Stimulated activated CD8-positive, alpha-beta memory T cell treated with anti-CD3 and anti-CD28 coated beads, Interleukin-15, amount 100 ng/mL, for 1 hour (primary cell): ENCODE measurements at regions not wholly inside any gene's neighbourhood (a gene's known extent, or its start where the extent isn't known, plus 50 kb on each side); places are given as distances from the start of the nearest gene placed in this dataset.

Source experiments
- DNase-seq: peaks from one replicate; pipeline ENCODE4 v3.0.0-alpha.2; 2020; ENCODE audit warnings: low read depth

DNA sequence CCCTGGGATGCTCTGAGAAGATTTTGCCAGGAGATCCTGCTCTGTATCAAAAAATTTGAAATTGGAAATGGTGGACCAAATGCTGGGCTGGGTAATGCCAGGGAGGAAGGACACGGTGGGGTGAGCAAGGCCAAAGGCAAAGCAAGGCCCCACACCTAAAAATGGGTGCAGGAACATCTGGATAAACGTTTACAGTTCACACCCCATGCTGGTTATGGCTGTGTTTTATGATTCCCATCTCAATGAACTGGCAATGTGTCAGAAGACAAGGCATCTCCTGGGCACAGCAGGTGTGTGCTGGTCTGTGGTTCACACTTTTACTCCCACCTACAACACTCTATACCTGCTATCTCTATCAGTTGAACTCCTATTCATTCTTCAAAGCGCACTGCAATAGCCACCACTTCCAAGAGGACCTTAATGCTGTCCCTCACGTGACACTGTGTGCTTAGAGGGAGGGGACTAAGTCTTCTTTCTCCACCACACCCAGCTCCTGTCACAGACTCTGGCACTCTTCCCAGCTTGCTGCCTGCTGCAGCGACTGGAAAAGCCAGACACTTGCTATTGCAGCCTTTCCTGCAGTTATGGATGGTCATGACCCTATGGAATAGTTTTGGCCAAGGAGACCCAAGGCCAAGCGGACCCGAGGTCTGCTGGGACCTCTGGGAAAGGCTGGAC lies 277.5 kb downstream of the CTTN start:
- DNase-seq = no peak

DNA sequence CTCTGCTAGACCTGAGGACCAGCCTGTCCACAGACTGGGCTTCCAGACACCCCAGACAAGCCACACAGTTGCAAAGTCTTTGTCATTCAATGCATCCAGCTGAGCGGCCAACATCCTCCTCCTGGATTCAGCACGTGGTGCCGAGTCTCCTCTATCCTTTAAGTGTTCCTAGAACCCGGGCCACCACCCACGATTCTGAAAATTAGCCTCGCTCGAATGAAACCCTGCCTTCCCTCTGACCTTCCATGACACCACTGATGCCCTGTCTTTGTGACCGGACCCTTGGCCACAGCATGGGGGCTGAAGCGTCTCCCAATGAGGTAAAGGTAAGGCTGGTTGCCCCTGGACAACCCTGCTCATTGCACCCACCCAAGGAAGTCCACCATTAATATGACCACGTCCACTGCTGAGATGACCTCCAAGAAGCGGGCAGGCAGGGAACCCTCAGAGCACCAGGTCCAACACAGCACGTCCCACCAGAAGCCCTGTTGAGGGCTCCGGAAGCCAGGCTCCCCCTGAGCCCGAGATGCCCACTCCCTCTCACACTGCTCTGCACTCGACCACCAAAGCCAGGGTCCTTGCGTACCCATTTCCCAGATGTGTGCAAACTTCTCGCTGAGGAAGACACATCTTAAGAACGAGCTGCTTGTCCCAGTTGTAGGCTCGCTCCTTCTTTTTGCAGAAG lies 279.0 kb downstream of the CTTN start:
- no peak for DNase-seq

DNA sequence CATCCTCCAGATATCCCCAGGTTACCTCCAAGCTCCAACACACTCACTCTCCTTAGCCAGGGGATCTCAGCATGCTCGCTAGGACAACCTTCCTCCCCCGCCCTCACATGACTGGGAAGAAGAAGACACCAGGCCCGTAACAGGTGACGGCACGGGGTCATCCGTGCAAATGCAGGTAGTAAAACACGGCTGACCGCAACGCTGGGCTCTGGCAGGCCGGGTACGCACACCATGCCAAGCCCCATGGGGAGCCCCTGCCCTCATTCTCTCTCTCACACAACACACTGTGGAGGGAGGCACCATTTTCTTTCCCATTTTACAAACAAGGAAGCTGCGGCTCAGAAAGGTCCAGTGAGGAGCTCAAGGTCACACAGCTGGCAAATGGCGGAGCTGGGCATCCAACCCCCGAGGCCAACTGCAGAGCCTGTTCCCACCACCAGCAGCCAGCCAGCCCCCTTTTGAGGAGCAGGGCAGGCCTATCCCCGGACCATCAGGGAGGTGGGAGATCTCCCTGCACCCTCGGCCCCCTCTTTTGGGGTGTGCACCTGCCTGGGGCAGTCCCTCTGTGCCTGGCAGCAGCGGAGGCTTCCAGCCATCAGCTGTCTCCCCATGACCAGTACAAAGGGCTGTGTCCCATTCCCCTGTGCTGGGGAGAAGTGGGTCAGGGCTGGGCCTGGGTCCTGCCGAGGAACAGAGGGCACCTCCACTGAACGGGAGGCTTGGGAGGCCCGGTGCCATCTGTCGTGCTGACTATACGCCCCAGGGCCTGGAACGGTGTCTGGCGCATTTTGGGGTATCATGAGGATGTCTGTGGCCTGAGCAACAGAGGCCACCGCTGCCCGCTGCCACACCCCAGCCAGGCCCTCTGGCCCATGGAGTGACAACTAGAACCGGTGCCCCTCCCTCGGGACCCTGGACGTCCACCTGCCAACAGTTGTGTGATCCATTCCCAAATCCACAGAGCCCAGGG lies 280.9 kb downstream of the CTTN start:
- no peak for DNase-seq

DNA sequence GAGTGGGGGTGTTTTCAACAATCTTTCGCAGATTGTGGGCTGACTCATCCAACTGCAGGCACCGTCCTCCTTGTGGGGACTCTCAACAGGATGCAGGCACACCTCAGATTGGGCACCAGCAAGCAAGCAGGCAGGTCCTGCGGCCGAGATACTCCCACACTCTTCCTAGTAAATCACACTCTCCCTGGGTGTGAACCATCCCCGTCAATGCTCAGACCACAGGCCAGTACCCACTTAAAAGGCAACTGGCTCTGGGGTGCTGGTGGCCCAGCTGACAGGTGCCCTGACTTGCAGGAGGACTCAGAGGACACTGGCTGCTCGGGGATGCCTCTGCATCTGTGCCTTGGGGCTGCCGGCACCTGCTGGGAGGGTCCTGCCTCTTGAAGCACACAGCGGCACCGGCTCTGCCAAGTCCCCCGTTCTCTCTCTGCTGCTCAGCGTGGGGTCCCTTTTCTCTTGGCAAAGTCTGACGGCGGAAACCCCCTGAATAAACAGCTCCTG lies 282.5 kb downstream of the CTTN start:
- no peak for DNase-seq

DNA sequence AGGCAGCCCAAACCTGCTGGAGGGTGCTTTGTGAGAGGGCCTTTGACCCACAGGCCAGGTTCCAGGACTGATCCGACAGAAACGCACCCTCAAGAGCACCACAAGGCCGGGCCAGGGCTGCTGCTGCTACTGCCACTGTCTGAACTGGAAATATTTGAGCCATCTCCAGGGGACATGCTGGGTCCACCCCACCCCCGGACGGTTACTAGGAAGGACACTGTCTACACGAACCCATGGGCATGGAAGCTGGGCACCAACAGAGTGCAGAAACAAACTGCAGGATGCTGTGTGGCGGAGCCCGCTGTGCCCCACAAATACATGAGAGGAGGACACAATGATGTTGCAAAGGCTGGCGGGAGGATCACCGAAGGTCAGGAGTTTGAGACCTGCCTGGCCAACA lies 283.7 kb downstream of the CTTN start:
- DNase-seq = no peak

DNA sequence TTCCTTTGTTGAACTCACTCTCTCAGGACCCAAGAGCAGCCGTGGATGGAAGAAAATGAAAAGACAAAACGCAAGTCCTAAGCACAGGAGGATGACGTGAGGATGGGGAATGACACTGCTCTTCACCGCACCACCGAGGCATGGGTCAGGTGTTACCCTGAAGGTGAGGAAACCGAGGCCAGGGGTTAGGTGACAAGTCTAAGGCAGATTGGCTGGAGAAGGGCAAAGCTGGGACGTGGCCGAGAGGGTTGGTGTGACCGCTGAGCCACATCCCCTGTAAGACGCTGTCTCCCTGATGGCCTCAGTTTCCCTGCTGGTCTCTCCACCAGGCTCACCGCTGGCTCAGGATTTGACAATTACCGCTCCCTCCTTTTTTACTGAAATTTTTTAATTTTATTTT lies 284.4 kb downstream of the CTTN start:
- DNase-seq = no peak

DNA sequence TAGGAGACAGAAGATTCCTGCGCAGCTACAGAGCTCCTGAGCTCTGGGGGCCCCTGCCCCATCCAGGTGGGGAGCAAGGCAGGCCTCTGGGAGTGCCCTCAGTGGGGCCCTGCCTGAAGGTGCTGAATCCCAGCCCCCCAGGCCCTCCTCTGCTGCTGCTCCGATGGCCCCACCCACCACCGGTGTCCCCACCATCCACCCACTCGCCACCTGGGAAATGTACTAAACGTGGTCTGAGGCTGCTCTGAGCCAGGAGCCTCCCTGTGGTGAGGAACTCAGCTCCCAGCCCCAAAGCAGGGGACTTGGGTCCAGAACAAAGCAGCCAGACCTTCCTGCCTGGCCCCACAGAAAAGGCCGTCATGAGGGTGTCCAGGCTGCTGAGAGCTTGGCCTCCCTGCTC lies 289.4 kb downstream of the CTTN start:
- DNase-seq = no peak

DNA sequence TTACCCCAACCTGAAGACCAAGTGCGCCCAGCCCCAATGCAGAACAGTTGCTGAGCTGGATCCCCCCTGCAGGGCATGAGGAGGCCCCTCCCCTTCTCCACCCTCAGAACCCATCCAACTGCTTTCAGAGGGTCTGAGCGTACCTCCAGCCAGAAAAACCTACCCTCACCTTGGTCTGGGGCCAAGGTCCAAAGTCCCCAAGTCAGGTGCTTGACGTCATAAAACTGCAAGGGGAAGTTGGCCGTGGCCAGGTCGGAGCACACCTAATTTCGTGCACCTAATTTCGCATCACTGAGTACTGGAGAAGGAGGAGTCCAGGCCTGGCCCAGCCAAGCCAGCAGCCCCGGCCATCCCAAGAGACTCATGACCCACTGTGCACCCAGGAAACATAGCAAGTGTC lies 289.8 kb downstream of the CTTN start:
- DNase-seq = no peak

DNA sequence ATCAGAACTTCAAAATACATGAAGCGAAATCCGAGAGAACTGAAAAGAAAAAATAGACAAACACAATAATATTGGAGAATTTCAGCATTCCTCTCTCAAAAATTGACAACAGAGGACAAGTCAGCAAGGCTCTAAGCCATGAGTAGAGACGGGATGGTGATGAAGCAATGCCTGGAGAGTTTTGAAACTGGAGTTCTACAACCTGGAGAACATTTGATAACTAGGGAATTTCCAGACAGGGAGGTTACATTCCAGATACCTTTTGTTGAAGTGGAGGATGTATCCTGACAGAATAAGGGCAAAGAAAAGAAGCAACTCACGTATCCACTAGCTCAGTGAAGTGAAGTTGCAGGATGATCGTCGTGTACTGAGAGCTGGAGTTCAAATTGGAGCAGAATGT lies 291.4 kb downstream of the CTTN start:
- no peak for DNase-seq

DNA sequence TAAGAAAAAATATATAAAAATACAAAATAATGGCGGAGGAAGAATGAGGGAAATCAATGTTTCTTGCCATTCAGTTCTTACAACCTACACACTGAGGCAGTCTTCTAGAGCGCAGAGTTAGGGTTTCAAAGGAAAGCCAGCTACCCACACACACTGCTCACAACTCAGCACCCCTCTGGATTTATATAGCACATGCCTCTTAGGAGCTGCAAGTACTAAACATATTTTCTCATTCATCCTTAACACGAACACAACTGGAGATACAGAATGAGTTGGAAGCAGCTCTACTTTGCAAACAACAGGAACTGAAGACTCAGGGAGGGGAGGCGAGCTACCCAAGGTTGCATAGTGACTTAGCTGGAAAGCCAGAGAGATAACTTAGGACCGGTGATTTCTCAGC lies 293.8 kb downstream of the CTTN start:
- no peak for DNase-seq

DNA sequence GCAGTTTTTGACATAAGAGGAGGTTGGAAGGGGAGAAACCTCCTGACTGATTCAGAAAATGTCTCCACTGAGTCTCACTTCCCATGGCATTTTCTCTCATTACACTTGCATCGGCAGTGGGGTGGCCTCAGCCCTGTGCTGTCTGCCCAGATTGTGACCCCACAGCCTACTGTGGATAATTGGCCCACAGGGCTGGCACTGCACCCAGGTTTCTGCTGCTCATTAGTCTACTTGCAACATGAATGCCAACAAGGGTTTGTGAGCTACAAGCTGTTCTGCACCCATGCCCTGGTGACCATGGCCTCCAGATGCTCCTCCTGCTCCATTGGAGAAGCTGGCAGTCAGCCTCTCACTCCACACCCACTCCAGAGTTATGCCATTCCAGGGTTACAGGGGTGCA lies 296.0 kb downstream of the CTTN start:
- DNase-seq = no peak

DNA sequence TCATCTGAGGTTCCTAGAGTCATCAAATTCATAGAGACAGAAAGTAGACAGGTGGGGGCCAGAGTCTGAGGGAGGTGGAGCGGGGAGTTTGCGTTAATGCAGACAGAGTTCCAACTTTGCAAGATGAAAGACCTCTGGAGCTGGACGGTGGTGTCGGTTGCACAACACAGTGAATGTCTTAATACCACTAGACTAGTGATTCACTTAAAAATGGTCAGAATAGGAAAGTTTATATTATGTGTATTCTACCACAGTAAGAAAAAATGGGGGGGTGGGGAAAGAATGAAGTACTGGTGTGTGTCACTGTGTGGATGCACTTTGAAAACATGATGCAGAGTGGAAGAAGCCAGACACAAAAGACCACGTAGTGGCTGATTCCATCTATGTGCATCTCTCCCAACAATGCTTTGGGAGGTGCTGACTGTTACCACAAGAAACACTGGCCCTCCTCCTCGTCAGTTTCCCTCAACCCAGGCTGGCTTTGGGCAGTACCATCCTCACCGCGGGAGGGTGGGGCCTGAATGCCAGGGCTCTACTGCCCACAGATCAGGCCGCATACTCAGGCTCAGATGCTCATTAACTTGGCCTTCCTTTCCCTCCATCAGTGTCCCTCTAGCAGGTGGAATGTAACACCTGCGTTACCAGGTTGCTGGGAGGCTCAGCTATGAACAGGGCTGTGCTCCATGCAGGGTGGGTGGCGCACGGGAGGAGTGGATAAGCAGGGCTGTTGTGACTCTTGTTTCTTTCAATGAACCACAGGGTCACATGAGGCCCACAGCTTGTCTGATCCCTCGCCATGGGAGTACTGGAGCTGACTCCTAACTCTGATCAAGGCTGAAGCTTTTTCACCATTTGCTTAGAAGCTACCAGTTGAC lies 297.0 kb downstream of the CTTN start:
- DNase-seq = no peak

DNA sequence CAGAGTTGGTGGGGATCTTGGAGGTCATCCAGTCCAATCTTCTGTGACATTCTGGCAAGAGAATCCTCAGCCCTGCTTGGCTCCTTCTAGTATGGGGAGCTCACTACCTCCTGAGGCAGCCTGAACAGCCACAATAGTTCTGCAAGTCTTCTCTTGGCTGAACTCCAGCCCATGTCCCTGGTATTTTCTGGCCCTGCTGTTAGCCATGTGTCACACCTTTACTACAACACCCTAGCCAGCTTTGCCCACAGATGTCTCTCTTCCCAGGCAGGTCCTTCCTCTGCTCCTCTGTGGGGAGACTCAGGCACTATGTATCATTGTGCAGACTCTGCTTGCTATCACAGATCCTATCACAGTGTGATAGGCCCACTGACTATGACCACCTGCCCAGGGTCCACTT lies 297.7 kb downstream of the CTTN start:
- DNase-seq = no peak

DNA sequence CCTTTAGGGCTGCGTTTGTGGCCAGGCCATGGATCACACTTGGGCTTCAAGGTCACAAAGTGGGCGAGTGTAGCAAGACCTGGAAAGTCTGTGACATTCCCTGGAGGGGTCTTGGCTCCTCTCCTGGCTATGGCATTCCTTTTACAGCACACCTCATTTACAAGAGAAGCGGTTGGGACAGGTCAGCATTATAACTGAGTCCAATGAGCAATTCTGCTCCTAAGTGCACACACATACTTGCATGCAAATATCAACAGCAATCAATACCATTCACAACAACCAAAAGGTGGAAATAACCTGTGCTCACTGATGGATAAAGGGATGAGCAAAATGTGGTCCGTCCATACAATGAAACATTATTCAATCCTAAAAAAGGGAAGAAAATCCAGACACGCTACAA lies 298.2 kb downstream of the CTTN start:
- no peak for DNase-seq

DNA sequence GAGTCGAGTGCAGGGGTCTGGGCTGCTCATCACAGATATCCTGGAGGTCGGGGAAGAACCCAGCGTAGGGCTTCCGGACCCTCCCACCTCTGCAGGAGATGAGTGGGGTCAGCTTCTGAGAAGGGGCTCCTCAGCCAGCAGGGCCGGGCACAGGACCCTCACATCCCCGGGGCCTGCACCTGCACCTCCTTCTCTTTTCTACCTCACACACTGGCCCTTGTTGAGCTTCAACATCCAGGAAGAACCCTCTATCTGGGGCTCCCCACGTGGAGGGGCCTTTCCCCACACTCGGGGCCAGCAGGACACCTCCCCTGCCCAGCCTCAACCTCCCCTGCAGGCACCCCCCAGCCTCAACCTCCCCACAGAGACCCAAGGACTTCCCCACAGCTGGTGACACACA lies 299.4 kb downstream of the CTTN start:
- no peak for DNase-seq

DNA sequence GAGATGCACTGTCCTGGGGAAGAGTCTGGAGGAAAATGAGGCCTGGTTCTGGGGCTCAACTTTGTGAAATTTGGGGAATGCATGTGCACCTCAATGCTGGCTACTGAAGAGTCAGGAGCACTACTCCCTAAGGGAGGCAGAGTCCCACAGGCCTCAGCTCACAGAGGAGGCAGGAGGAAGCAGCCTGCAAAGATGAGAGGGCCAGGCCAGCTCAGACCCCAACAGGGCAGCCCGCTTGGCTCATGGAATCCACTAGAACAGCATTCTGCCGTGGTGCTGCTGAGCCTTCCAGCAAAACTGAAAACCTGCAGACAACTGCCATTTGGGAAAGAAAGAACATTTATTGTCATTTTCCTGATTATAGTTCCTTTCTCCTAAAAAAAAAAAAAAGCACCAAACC lies 300.5 kb downstream of the CTTN start:
- no peak for DNase-seq

DNA sequence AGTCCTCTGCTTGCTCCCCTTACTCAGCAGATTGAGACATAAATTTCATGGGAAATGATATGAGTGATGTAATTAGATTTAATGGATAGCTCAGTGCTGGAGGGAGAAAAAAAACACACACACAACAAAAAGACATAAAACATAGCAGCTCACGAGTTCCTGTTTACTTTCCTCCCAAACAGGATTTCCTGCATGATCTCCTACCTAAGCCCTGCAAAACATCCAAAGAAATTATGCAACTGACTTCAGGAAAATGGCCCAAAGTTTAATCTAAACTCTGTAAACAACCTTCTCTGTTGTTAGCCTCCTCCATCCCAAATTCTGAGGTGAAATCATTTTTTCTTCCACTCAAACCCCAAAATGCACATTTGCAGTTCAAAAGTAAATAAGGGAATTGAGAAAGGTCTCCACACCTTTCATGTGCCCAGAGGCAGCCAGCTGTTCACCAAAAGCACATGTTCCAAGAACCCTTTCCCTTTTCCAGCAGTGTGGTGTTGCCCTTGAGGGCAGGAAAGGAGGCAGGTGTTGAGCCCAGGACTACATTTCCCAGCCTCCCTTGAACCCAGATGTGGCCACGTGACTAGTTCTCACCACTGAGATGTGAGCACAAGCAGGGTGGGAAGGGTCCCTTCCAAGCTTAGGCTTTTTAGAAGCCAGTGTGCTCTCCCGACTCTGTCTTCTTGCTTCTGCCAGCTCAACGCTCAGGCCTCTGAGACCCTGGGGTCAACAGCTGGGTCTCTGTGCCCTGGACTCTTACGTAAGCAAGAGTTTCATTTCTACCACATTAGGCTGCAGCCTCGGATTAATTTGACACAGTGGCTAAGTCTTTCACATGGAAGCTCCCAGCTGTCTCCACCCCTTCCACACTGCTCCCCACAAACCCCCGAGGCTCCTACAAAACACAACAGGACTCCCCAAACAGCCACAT lies 301.2 kb downstream of the CTTN start:
- DNase-seq = no peak

DNA sequence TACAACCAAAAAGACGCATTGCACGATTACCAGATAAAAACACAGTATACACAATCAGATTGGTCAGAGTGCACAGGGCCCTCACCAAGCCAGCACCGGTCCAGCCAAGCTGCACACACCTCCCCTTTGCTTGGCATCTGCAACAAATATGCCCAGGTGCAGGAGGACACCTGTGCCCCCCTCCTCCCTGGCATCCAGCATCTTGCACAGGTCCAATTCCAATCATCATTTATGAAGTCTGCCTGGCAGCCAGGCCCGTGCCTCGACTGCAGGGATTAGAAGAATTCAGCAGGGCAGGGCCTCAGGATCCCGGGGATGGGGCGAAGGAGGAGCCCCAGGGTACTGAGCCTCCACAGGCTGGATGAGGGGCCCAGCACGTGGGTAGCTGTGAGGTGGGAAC lies 302.1 kb downstream of the CTTN start:
- no peak for DNase-seq

DNA sequence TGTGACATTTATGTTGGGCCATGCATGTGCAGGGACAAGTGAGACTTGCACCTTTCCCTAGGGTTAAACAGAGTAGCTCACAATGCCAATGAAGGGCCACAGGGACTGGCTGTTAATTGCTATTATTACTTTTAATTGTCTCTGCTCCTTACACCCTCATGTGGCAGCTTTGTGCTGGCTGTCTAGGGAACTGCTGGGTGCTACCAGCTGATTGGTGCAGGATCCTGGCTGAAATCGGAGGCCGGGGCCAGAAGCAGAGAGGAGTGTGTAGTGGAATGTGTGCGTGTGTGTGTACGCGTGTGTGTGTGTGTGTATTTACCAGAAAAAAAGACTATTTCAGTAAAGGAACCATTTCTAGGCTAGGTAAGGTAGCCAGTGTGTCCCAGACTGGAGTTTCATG lies 302.5 kb downstream of the CTTN start:
- no peak for DNase-seq

DNA sequence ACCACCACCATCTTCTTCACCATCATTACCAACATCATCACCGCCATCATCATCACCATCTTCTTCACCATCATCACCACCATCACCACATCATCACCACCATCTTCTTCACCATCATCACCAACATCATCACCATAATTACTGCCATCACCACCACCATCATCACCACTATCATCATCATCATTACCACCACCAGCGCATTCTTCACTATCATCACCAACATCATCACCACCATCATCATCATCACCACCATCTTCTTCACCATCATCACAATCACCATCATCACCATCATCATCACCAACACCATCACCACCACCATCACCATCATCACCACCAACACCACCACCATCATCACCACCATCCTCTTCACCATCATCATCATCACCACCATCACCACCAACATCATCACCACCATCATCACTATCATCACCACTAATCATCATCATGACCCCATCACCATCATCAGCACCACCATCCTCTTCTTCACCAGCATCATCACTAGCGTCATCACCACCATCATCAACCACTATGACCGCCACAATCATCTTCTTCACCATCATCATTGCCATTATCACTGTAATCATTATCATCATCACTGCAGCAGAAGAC lies 303.8 kb downstream of the CTTN start:
- DNase-seq = no peak
